HL-60 (cell line): ENCODE measurements at regions not wholly inside any gene's neighbourhood (a gene's known extent, or its start where the extent isn't known, plus 50 kb on each side); places are given as distances from the start of the nearest gene placed in this dataset.

Experiments
- CTCF ChIP-seq: IDR thresholded peaks from one replicate; pipeline ENCODE4 v1.5.1; 2011; ENCODE audit warnings: low read length, control low read depth, inconsistent platforms; ENCODE audit not compliant: insufficient read depth
- GABPA ChIP-seq: IDR thresholded peaks from 2 replicates; pipeline ENCODE4 v1.6.1; 2012; ENCODE audit warnings: low read depth
- POLR2AphosphoS5 ChIP-seq: IDR thresholded peaks from 2 replicates; pipeline ENCODE4 v1.6.1; 2012; ENCODE audit warnings: low read depth
- TF ChIP-seq, protein P1 (sequence below): IDR thresholded peaks from 2 replicates; pipeline ENCODE4 v1.6.1; 2012; ENCODE audit warnings: low read depth; ENCODE audit not compliant: insufficient replicate concordance

- TF ChIP-seq CTCF (no peak), POLR2AphosphoS5 (no peak), GABPA (no peak)
- TF ChIP-seq, protein P1, sequence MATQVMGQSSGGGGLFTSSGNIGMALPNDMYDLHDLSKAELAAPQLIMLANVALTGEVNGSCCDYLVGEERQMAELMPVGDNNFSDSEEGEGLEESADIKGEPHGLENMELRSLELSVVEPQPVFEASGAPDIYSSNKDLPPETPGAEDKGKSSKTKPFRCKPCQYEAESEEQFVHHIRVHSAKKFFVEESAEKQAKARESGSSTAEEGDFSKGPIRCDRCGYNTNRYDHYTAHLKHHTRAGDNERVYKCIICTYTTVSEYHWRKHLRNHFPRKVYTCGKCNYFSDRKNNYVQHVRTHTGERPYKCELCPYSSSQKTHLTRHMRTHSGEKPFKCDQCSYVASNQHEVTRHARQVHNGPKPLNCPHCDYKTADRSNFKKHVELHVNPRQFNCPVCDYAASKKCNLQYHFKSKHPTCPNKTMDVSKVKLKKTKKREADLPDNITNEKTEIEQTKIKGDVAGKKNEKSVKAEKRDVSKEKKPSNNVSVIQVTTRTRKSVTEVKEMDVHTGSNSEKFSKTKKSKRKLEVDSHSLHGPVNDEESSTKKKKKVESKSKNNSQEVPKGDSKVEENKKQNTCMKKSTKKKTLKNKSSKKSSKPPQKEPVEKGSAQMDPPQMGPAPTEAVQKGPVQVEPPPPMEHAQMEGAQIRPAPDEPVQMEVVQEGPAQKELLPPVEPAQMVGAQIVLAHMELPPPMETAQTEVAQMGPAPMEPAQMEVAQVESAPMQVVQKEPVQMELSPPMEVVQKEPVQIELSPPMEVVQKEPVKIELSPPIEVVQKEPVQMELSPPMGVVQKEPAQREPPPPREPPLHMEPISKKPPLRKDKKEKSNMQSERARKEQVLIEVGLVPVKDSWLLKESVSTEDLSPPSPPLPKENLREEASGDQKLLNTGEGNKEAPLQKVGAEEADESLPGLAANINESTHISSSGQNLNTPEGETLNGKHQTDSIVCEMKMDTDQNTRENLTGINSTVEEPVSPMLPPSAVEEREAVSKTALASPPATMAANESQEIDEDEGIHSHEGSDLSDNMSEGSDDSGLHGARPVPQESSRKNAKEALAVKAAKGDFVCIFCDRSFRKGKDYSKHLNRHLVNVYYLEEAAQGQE = no peak
These were observed 327.6 kb downstream of the TBC1D4 start for GRCh38 chr13:75154331-75154730.
